ENCODE measurements at regions not wholly inside any gene's neighbourhood (a gene's known extent, or its start where the extent isn't known, plus 50 kb on each side); places are given as distances from the start of the nearest gene placed in this dataset.

DNA sequence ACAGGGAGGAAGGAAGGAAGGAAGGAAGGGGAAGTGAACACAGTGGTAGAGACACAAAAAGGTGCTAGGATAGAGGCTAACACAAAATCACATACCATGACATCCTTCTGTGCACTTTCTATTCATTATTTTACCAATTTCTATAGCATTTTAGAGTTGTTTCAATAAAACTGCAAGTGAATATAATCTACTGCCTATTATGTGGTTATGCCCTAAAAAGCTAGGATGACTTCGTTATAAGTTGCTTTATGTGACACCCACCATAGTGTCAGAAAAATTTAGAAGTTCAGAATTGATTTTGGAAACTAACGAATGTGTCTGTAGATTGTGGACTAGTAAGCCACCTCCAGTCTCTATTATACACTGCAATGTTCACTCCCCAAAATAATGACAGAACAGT, 59.4 kb upstream of the EDNRA start:
- Histone ChIP-seq H3K4me3 (ENCODE audit: low read length) (no peak overlapping the region), H3K27me3 (ENCODE audit: insufficient read depth, low read length) (no peaks in the 10 kb centered on the region), H3K9me3 (ENCODE audit: low read depth, low read length) (no peaks in the 10 kb centered on the region), H3K4me1 (ENCODE audit: insufficient read depth, low read length) (no peaks in the 10 kb centered on the region)

DNA sequence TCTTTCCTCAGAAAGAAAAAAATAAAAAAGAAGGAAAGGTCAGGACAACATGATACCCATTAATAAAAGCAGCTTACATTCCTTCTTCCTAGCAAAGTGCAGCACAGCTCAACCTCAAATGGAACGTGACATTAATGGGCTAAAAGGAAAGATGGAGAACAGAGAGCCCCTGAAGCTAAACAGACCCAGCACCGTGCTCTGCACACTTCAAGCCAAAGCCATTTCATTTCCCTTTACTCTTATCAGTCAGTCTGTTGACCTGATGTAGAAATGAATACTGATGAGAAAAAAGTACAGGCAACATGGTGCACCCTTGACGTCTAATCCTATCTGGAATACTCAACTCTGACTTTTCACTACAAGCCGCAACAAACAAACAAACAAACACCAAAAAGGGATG, 57.7 kb upstream of the EDNRA start:
- no peaks in the 10 kb centered on the region for H3K27me3 ChIP-seq (ENCODE audit: insufficient read depth, low read length)
- no peak overlapping the region for H3K4me3 ChIP-seq (ENCODE audit: low read length)
- no peaks in the 10 kb centered on the region for H3K9me3 ChIP-seq (ENCODE audit: low read depth, low read length)
- H3K4me1 ChIP-seq (ENCODE audit: insufficient read depth, low read length): no peaks in the 10 kb centered on the region

DNA sequence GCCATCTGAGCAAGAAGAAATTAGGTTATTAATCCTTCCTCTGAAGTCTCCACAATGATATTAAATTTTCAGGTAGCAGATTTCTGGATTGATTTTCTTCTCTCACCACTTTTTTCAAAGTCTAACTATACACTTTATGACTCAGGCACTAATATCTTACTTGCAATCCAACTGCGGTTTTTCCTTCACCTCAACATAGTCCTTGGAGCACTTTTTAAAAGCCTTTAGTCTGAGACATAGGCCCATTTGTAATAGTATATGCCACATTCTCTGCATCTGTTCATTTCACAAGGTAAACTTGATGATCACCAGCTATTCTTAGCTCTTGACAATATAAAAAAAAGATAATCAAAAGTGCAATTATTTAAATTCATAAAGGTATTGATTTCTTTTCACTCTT, 55.9 kb upstream of the EDNRA start:
- Histone ChIP-seq H3K27me3 (ENCODE audit: insufficient read depth, low read length) (no peaks in the 10 kb centered on the region), H3K9me3 (ENCODE audit: low read depth, low read length) (no peaks in the 10 kb centered on the region), H3K4me3 (ENCODE audit: low read length) (no peak overlapping the region), H3K4me1 (ENCODE audit: insufficient read depth, low read length) (no peaks in the 10 kb centered on the region)

- no peak overlapping the region for H3K4me3 ChIP-seq (ENCODE audit: low read length)
- no peaks in the 10 kb centered on the region for H3K27me3 ChIP-seq (ENCODE audit: insufficient read depth, low read length)
- H3K9me3 ChIP-seq (ENCODE audit: low read depth, low read length): peaks cover 6% of the 10 kb centered on the region
- no peaks in the 10 kb centered on the region for H3K4me1 ChIP-seq (ENCODE audit: insufficient read depth, low read length)
Measured at GRCh38 chr4:147428583-147428982, 52.3 kb upstream of the EDNRA start.

- H3K27me3 ChIP-seq (ENCODE audit: insufficient read depth, low read length): no peaks in the 10 kb centered on the region
- H3K9me3 ChIP-seq (ENCODE audit: low read depth, low read length): peaks cover 6% of the 10 kb centered on the region
- H3K4me1 ChIP-seq (ENCODE audit: insufficient read depth, low read length): no peaks in the 10 kb centered on the region
- H3K4me3 ChIP-seq (ENCODE audit: low read length): no peak overlapping the region
Measured at GRCh38 chr4:147430111-147430510, 50.8 kb upstream of the EDNRA start.
